Effector memory CD8-positive, alpha-beta T cell (primary cell): ENCODE measurements at regions not wholly inside any gene's neighbourhood (a gene's known extent, or its start where the extent isn't known, plus 50 kb on each side); places are given as distances from the start of the nearest gene placed in this dataset.
"Not testable (repeated sequence)": the region's sequence is repeated elsewhere in the genome, so short reads cannot be mapped to it uniquely, and the experiment has no call there.

Experiments used
- ATAC-seq: fragments of 150-1000 bp; cut with Tn5 transposase; replicated peaks from 2 replicates; pipeline ENCODE4 v1.10.0; 2021; ENCODE audit warnings: mild to moderate bottlenecking, moderate library complexity
- DNase-seq, 3 experiments: peaks; one replicate each; pipeline ENCODE4 v3.0.0; 2021
- H3K27ac Mint-ChIP-seq, 2 donors: one replicate each; pipeline ENCODE4 v1.8.0; 2022; ENCODE audit warnings: mild to moderate bottlenecking in 2 of 2, mixed read lengths in 2 of 2, moderate library complexity in 2 of 2
- H3K27me3 Mint-ChIP-seq, 2 donors: one replicate each; pipeline ENCODE4 v1.8.0; 2022; ENCODE audit warnings: mixed read lengths in 2 of 2
- H3K36me3 Mint-ChIP-seq: one replicate; pipeline ENCODE4 v1.8.0; 2022; ENCODE audit warnings: mild to moderate bottlenecking, moderate library complexity, mixed read lengths; ENCODE audit not compliant: insufficient read depth
- H3K4me1 Mint-ChIP-seq, 2 donors: one replicate each; pipeline ENCODE4 v1.8.0; 2022; ENCODE audit warnings: low read depth in 2 of 2, mixed read lengths in 2 of 2
- H3K4me3 Mint-ChIP-seq, 2 donors: one replicate each; pipeline ENCODE4 v1.8.0; 2022; ENCODE audit warnings: mild to moderate bottlenecking in 2 of 2, mixed read lengths in 2 of 2, moderate library complexity in 2 of 2
- H3K9me3 Mint-ChIP-seq, 2 donors: one replicate each; pipeline ENCODE4 v1.8.0; 2022; ENCODE audit warnings: mixed read lengths in 2 of 2

- no peak for DNase-seq
- peaks cover 0 to 8% of the 10 kb centered on the region in 2 donors for H3K27me3 Mint-ChIP-seq
- H3K36me3 Mint-ChIP-seq: no peaks in the 10 kb centered on the region
- peaks cover 7 to 8% of the 10 kb centered on the region in 2 donors for H3K9me3 Mint-ChIP-seq
- no peak overlapping the region for H3K27ac Mint-ChIP-seq
- H3K4me3 Mint-ChIP-seq: no peak overlapping the region
- H3K4me1 Mint-ChIP-seq: no peaks in the 10 kb centered on the region
- no peak for ATAC-seq
Measured at GRCh38 chr7:145169908-145170307, 334.1 kb upstream of the TPK1 start.

GRCh38 chr7:145168879-145169278, 333.0 kb upstream of the TPK1 start:
- Mint-ChIP-seq H3K4me3 (no peak overlapping the region), H3K27me3 (peaks cover 0 to 8% of the 10 kb centered on the region in 2 donors), H3K4me1 (no peaks in the 10 kb centered on the region), H3K9me3 (peaks cover 0 to 7% of the 10 kb centered on the region in 2 donors), H3K36me3 (no peaks in the 10 kb centered on the region), H3K27ac (no peak overlapping the region)
- DNase-seq (no peak), ATAC-seq (no peak)

- Mint-ChIP-seq H3K9me3 (peaks cover 0 to 7% of the 10 kb centered on the region in 2 donors), H3K27me3 (peaks cover 0 to 8% of the 10 kb centered on the region in 2 donors), H3K4me1 (no peaks in the 10 kb centered on the region), H3K27ac (no peak overlapping the region), H3K4me3 (no peak overlapping the region), H3K36me3 (no peaks in the 10 kb centered on the region)
- DNase-seq: no peak
- ATAC-seq: no peak
Measured at GRCh38 chr7:145168427-145168826, 332.6 kb upstream of the TPK1 start.

- H3K4me1 Mint-ChIP-seq: no peaks in the 10 kb centered on the region
- ATAC-seq: no peak
- no peak overlapping the region for H3K27ac Mint-ChIP-seq
- no peak overlapping the region for H3K4me3 Mint-ChIP-seq
- H3K9me3 Mint-ChIP-seq: no peaks in the 10 kb centered on the region
- no peak for DNase-seq
- no peaks in the 10 kb centered on the region for H3K27me3 Mint-ChIP-seq
- no peaks in the 10 kb centered on the region for H3K36me3 Mint-ChIP-seq
Measured at GRCh38 chr7:145156834-145157233, 321.0 kb upstream of the TPK1 start.

- ATAC-seq (no peak), DNase-seq (no peak)
- no peaks in the 10 kb centered on the region for H3K36me3 Mint-ChIP-seq
- H3K4me3 Mint-ChIP-seq: no peak overlapping the region
- H3K27ac Mint-ChIP-seq: no peak overlapping the region
- H3K27me3 Mint-ChIP-seq: no peaks in the 10 kb centered on the region
- peaks cover 4 to 5% of the 10 kb centered on the region in 2 donors for H3K9me3 Mint-ChIP-seq
- no peaks in the 10 kb centered on the region for H3K4me1 Mint-ChIP-seq
Measured at GRCh38 chr7:145152589-145152988, 316.7 kb upstream of the TPK1 start.

GRCh38 chr7:145151676-145152075, 315.8 kb upstream of the TPK1 start:
- H3K36me3 Mint-ChIP-seq: no peaks in the 10 kb centered on the region
- H3K4me3 Mint-ChIP-seq: no peak overlapping the region
- no peaks in the 10 kb centered on the region for H3K27me3 Mint-ChIP-seq
- DNase-seq: no peak
- no peak for ATAC-seq
- H3K27ac Mint-ChIP-seq: no peak overlapping the region
- H3K9me3 Mint-ChIP-seq: peaks cover 4 to 5% of the 10 kb centered on the region in 2 donors
- no peaks in the 10 kb centered on the region for H3K4me1 Mint-ChIP-seq

GRCh38 chr7:145147865-145148264, 312.0 kb upstream of the TPK1 start:
- Mint-ChIP-seq H3K4me1 (no peaks in the 10 kb centered on the region), H3K4me3 (no peak overlapping the region), H3K27ac (no peak overlapping the region), H3K36me3 (no peaks in the 10 kb centered on the region), H3K9me3 (peaks cover 4 to 5% of the 10 kb centered on the region in 2 donors), H3K27me3 (no peaks in the 10 kb centered on the region)
- ATAC-seq: no peak
- DNase-seq: no peak

- H3K4me3 Mint-ChIP-seq: no peak overlapping the region
- H3K9me3 Mint-ChIP-seq: no peaks in the 10 kb centered on the region
- H3K36me3 Mint-ChIP-seq: no peaks in the 10 kb centered on the region
- no peak overlapping the region for H3K27ac Mint-ChIP-seq
- ATAC-seq (no peak), DNase-seq (no peak)
- no peaks in the 10 kb centered on the region for H3K27me3 Mint-ChIP-seq
- no peaks in the 10 kb centered on the region for H3K4me1 Mint-ChIP-seq
Measured at GRCh38 chr7:145143685-145144084, 307.8 kb upstream of the TPK1 start.

- H3K36me3 Mint-ChIP-seq: no peaks in the 10 kb centered on the region
- H3K4me1 Mint-ChIP-seq: no peaks in the 10 kb centered on the region
- H3K27ac Mint-ChIP-seq: no peak overlapping the region
- H3K4me3 Mint-ChIP-seq: no peak overlapping the region
- DNase-seq (no peak), ATAC-seq (no peak)
- H3K9me3 Mint-ChIP-seq: peaks cover 0 to 10% of the 10 kb centered on the region in 2 donors
- no peaks in the 10 kb centered on the region for H3K27me3 Mint-ChIP-seq
Measured at GRCh38 chr7:145134377-145134776, 298.5 kb upstream of the TPK1 start.

- Mint-ChIP-seq H3K27me3 (no peaks in the 10 kb centered on the region), H3K36me3 (no peaks in the 10 kb centered on the region), H3K4me3 (no peak overlapping the region), H3K9me3 (no peaks in the 10 kb centered on the region), H3K27ac (no peak overlapping the region), H3K4me1 (no peaks in the 10 kb centered on the region)
- no peak for DNase-seq
- ATAC-seq: no peak
Measured at GRCh38 chr7:145123502-145123901, 287.6 kb upstream of the TPK1 start.

- peaks cover 0 to 10% of the 10 kb centered on the region in 2 donors for H3K9me3 Mint-ChIP-seq
- ATAC-seq: no peak
Measured at GRCh38 chr7:145106001-145106400, 270.1 kb upstream of the TPK1 start.

GRCh38 chr7:145105561-145105960, 269.7 kb upstream of the TPK1 start:
- Mint-ChIP-seq H3K27me3 (peaks cover 0 to 8% of the 10 kb centered on the region in 2 donors), H3K9me3 (peaks cover 0 to 8% of the 10 kb centered on the region in 2 donors), H3K4me1 (no peaks in the 10 kb centered on the region), H3K4me3 (no peak overlapping the region), H3K27ac (no peak overlapping the region), H3K36me3 (no peaks in the 10 kb centered on the region)
- DNase-seq (no peak), ATAC-seq (no peak)

More at GRCh38 chr7:145106001-145106400, 270.1 kb upstream of the TPK1 start:
- Mint-ChIP-seq H3K4me1 (no peaks in the 10 kb centered on the region), H3K27ac (no peak overlapping the region), H3K36me3 (no peaks in the 10 kb centered on the region), H3K4me3 (no peak overlapping the region), H3K27me3 (peaks cover 0 to 8% of the 10 kb centered on the region in 2 donors)
- DNase-seq: no peak

GRCh38 chr7:145104400-145104799, 268.5 kb upstream of the TPK1 start:
- Mint-ChIP-seq H3K4me1 (no peaks in the 10 kb centered on the region), H3K27ac (no peak overlapping the region), H3K4me3 (no peak overlapping the region), H3K27me3 (peaks cover 0 to 8% of the 10 kb centered on the region in 2 donors), H3K9me3 (no peaks in the 10 kb centered on the region), H3K36me3 (no peaks in the 10 kb centered on the region)
- ATAC-seq (no peak), DNase-seq (no peak)

- not testable (repeated sequence) for H3K27me3 Mint-ChIP-seq, ATAC-seq, H3K4me1 Mint-ChIP-seq, DNase-seq, H3K27ac Mint-ChIP-seq, H3K4me3 Mint-ChIP-seq, H3K9me3 Mint-ChIP-seq, H3K36me3 Mint-ChIP-seq
Measured at GRCh38 chr7:145102199-145102598, 266.3 kb upstream of the TPK1 start.

GRCh38 chr7:145092766-145093165, 256.9 kb upstream of the TPK1 start:
- DNase-seq: no peak
- Mint-ChIP-seq H3K9me3 (no peaks in the 10 kb centered on the region), H3K27ac (no peak overlapping the region), H3K36me3 (no peaks in the 10 kb centered on the region), H3K4me1 (no peaks in the 10 kb centered on the region), H3K27me3 (no peaks in the 10 kb centered on the region), H3K4me3 (no peak overlapping the region)
- ATAC-seq: no peak
